ENCODE measurements at regions not wholly inside any gene's neighbourhood (a gene's known extent, or its start where the extent isn't known, plus 50 kb on each side); places are given as distances from the start of the nearest gene placed in this dataset.

DNA sequence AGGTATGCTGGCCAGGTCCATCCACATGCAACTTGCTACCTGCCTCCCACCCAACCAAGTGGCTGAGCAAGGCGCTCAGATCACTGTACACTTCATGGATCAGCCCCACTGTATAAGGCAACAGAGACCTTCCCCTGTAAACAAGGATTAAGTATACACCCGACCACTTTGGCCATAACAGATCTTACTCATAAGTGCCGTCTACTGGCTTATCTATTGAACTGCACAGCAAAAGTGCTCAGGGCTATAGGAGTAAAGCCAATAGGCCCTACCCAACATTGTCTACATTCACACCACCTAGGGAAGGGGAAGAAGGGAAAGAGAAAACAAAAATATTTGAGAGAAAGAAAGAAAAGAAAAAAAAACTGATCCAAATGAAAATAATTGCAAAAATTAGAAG is 663.9 kb upstream of the LRRTM1 start (continued):
- TF ChIP-seq, protein P1, sequence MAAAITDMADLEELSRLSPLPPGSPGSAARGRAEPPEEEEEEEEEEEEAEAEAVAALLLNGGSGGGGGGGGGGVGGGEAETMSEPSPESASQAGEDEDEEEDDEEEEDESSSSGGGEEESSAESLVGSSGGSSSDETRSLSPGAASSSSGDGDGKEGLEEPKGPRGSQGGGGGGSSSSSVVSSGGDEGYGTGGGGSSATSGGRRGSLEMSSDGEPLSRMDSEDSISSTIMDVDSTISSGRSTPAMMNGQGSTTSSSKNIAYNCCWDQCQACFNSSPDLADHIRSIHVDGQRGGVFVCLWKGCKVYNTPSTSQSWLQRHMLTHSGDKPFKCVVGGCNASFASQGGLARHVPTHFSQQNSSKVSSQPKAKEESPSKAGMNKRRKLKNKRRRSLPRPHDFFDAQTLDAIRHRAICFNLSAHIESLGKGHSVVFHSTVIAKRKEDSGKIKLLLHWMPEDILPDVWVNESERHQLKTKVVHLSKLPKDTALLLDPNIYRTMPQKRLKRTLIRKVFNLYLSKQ (tag by site-specific recombination; IDR thresholded peaks at IDR 0.05; ENCODE audit: borderline replicate concordance), result no peak

DNA sequence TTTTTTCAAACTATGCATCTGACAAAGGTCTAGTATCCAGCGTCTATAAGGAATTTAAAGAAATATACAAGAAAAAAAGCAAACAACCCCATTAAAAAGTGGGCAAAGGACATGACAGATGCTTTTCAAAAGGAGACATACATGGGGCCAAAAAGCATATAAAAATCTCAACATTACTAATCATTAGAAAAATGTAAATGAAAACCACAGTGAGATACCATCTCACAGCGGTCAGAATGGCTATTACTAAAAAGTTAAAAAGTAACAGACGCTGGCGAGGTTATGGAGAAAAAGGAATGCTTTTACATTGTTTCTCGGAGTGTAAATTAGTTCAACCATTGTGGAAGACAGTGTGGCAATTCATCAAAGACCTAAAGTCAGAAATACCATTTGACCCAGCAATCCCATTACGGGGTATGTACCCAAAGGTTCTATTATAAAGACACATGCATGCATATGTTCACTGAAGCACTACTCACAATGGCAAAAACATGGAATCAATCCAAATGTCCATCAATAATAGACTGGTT is 643.1 kb upstream of the LRRTM1 start:
- Histone ChIP-seq H3K4me3 (ENCODE audit: low read depth, low read length) (no peak overlapping the region), H3K4me1 (ENCODE audit: control insufficient read depth, insufficient read depth, low read length) (no peaks in the 10 kb centered on the region), H3K27ac (ENCODE audit: extremely low read depth, low read depth, low read length) (no peak overlapping the region), H3K36me3 (ENCODE audit: control insufficient read depth in 2 of 2, insufficient read depth in 1 of 2, low read length in 2 of 2) (no peaks in the 10 kb centered on the region), H3K9me3 (ENCODE audit: control insufficient read depth, insufficient read depth, low read depth, low read length) (no peaks in the 10 kb centered on the region)
- POLR2A ChIA-PET, result no interaction called here
- no peak for TF ChIP-seq ZNF549 (tag by site-specific recombination; IDR thresholded peaks at IDR 0.05)
- TF ChIP-seq ZNF184 (tag by site-specific recombination; IDR thresholded peaks at IDR 0.05), result no peak
- CTCF ChIA-PET, result no interaction called here

DNA sequence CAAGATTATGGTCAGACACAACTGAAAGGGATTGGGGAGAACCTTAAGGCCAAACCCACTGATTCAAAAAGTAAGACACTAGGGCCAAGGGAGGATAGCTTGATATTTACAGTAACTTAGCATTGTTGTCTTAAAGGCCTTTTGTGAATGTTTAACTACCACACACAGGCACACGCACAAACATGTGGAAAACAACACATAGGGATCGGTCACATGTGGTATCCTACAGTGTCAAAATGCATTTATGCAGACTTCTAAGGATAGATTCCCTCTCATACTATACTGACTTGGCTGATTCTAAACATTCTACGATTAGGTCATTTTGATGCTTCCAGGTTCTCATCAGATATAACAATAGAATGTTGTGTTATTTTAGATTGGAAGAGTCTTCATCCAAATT is 638.9 kb upstream of the LRRTM1 start:
- no peaks in the 10 kb centered on the region for H3K9me3 ChIP-seq (ENCODE audit: control insufficient read depth, insufficient read depth, low read depth, low read length)
- H3K27ac ChIP-seq (ENCODE audit: extremely low read depth, low read depth, low read length), result no peak overlapping the region
- H3K4me3 ChIP-seq (ENCODE audit: low read depth, low read length), result no peak overlapping the region
- ChIA-PET CTCF (no interaction called here), POLR2A (no interaction called here)
- H3K36me3 ChIP-seq (ENCODE audit: control insufficient read depth in 2 of 2, insufficient read depth in 1 of 2, low read length in 2 of 2), result no peaks in the 10 kb centered on the region
- no peaks in the 10 kb centered on the region for H3K4me1 ChIP-seq (ENCODE audit: control insufficient read depth, insufficient read depth, low read length)
- TF ChIP-seq ZNF426 (tag by site-specific recombination; IDR thresholded peaks at IDR 0.05), result no peak
- no peak for TF ChIP-seq ZNF768 (tag by site-specific recombination; IDR thresholded peaks at IDR 0.05)
- TF ChIP-seq ZNF10 (tag by site-specific recombination; IDR thresholded peaks at IDR 0.05), result no peak
- no peak for TF ChIP-seq ZNF175 (tag by site-specific recombination; IDR thresholded peaks at IDR 0.05)
- no peak for TF ChIP-seq ZNF354C (tag by site-specific recombination; IDR thresholded peaks at IDR 0.05; ENCODE audit: borderline replicate concordance, low read depth)
- no peak for TF ChIP-seq ZNF704 (tag by site-specific recombination; IDR thresholded peaks at IDR 0.05)
- no peak for TF ChIP-seq ZNF501 (tag by site-specific recombination; IDR thresholded peaks at IDR 0.05)
- TF ChIP-seq, protein P2, sequence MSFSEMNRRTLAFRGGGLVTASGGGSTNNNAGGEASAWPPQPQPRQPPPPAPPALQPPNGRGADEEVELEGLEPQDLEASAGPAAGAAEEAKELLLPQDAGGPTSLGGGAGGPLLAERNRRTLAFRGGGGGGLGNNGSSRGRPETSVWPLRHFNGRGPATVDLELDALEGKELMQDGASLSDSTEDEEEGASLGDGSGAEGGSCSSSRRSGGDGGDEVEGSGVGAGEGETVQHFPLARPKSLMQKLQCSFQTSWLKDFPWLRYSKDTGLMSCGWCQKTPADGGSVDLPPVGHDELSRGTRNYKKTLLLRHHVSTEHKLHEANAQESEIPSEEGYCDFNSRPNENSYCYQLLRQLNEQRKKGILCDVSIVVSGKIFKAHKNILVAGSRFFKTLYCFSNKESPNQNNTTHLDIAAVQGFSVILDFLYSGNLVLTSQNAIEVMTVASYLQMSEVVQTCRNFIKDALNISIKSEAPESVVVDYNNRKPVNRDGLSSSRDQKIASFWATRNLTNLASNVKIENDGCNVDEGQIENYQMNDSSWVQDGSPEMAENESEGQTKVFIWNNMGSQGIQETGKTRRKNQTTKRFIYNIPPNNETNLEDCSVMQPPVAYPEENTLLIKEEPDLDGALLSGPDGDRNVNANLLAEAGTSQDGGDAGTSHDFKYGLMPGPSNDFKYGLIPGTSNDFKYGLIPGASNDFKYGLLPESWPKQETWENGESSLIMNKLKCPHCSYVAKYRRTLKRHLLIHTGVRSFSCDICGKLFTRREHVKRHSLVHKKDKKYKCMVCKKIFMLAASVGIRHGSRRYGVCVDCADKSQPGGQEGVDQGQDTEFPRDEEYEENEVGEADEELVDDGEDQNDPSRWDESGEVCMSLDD (tag by site-specific recombination; IDR thresholded peaks at IDR 0.05), result no peak
- no peak for TF ChIP-seq ZNF174 (tag by site-specific recombination; IDR thresholded peaks at IDR 0.05)

DNA sequence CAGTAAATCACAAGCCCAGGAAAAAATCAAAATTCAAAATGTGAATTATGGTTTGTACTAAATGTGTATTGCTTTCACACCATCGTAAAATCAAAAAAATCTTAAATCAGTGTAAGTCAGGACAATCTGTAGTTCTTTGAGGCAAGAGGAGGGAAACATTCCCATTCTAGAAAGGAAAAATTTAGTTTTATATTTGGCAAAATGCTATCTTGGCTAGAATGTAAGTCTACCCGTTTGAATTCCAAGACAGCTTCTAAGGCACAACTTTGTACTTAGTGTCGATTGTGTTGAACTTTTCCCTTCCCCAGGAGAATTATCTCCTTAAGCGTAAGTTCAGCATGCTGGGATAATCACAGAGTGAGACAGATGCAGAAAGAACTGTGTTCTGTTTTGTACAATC is 638.2 kb upstream of the LRRTM1 start:
- Histone ChIP-seq H3K9me3 (ENCODE audit: control insufficient read depth, insufficient read depth, low read depth, low read length) (no peaks in the 10 kb centered on the region), H3K27ac (ENCODE audit: extremely low read depth, low read depth, low read length) (no peak overlapping the region), H3K36me3 (ENCODE audit: control insufficient read depth in 2 of 2, insufficient read depth in 1 of 2, low read length in 2 of 2) (no peaks in the 10 kb centered on the region), H3K4me1 (ENCODE audit: control insufficient read depth, insufficient read depth, low read length) (no peaks in the 10 kb centered on the region), H3K4me3 (ENCODE audit: low read depth, low read length) (no peak overlapping the region)
- ChIA-PET CTCF (no interaction called here), POLR2A (no interaction called here)
- no peak for TF ChIP-seq ZNF366 (tag by site-specific recombination; conservative IDR thresholded peaks at IDR 0.05)
- no peak for TF ChIP-seq BCL11B (tag by site-specific recombination; IDR thresholded peaks at IDR 0.05; ENCODE audit: low read depth)
- TF ChIP-seq, protein P3, sequence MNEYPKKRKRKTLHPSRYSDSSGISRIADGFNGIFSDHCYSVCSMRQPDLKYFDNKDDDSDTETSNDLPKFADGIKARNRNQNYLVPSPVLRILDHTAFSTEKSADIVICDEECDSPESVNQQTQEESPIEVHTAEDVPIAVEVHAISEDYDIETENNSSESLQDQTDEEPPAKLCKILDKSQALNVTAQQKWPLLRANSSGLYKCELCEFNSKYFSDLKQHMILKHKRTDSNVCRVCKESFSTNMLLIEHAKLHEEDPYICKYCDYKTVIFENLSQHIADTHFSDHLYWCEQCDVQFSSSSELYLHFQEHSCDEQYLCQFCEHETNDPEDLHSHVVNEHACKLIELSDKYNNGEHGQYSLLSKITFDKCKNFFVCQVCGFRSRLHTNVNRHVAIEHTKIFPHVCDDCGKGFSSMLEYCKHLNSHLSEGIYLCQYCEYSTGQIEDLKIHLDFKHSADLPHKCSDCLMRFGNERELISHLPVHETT (tag by site-specific recombination; IDR thresholded peaks at IDR 0.05), result no peak
- no peak for TF ChIP-seq PRDM6 (tag by site-specific recombination; IDR thresholded peaks at IDR 0.05)
- TF ChIP-seq ZNF37A (tag by site-specific recombination; IDR thresholded peaks at IDR 0.05), result no peak
- no peak for TF ChIP-seq ZNF704 (tag by site-specific recombination; IDR thresholded peaks at IDR 0.05)
- no peak for TF ChIP-seq ZNF654 (tag by site-specific recombination; IDR thresholded peaks at IDR 0.05; ENCODE audit: low read depth)

Measured in HEK293 (cell line).